ENCODE measurements at regions not wholly inside any gene's neighbourhood (a gene's known extent, or its start where the extent isn't known, plus 50 kb on each side); places are given as distances from the start of the nearest gene placed in this dataset.

DNA sequence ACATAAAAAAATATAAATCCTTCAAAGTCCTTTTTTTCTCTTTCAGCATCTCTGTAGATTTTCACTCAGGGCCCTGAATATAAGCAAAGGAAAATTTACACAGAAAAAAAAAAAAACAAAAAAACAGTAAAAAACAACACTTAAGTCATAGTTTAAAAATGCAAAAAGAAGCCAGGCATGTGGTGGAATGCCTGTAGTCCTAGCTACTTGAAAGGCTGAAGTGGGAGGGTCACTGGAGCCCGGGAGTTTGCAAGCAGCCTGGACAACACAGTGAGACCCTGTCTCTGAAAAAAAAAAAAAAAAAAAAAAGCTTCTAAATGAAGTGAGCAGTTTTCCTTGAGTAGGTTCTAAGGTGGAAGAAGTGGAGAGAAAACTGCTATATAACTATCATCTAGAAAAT is 55.0 kb upstream of the BNC2 start:
- TF ChIP-seq, protein P1, sequence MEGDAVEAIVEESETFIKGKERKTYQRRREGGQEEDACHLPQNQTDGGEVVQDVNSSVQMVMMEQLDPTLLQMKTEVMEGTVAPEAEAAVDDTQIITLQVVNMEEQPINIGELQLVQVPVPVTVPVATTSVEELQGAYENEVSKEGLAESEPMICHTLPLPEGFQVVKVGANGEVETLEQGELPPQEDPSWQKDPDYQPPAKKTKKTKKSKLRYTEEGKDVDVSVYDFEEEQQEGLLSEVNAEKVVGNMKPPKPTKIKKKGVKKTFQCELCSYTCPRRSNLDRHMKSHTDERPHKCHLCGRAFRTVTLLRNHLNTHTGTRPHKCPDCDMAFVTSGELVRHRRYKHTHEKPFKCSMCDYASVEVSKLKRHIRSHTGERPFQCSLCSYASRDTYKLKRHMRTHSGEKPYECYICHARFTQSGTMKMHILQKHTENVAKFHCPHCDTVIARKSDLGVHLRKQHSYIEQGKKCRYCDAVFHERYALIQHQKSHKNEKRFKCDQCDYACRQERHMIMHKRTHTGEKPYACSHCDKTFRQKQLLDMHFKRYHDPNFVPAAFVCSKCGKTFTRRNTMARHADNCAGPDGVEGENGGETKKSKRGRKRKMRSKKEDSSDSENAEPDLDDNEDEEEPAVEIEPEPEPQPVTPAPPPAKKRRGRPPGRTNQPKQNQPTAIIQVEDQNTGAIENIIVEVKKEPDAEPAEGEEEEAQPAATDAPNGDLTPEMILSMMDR (IDR thresholded peaks at IDR 0.05), result no peak
- TF ChIP-seq POLR2A (IDR thresholded peaks at IDR 0.05), result no peak

Data from Peyer's patch (tissue), 4 donors.